Ovary (tissue), 3 donors: ENCODE measurements at regions not wholly inside any gene's neighbourhood (a gene's known extent, or its start where the extent isn't known, plus 50 kb on each side); places are given as distances from the start of the nearest gene placed in this dataset.

Experiments used
- POLR2A ChIP-seq: fragments of 450-650 bp; IDR thresholded peaks from one replicate; pipeline ENCODE4 v1.6.1; 2017; ENCODE audit warnings: antibody characterized with exemption, mild to moderate bottlenecking, moderate library complexity
- TF ChIP-seq, protein P1 (sequence below), 3 donors: fragments of 450-650 bp in 2 of 3; fragments of 200-600 bp in 1 of 3; IDR thresholded peaks; one replicate each; pipeline versions ENCODE4 v1.5.1 to v1.8.0; 2016 to 2022; ENCODE audit warnings: antibody characterized with exemption in 3 of 3, mild to moderate bottlenecking in 1 of 3
- donor health status: DM: no; HTN: no; CAD: no.

DNA sequence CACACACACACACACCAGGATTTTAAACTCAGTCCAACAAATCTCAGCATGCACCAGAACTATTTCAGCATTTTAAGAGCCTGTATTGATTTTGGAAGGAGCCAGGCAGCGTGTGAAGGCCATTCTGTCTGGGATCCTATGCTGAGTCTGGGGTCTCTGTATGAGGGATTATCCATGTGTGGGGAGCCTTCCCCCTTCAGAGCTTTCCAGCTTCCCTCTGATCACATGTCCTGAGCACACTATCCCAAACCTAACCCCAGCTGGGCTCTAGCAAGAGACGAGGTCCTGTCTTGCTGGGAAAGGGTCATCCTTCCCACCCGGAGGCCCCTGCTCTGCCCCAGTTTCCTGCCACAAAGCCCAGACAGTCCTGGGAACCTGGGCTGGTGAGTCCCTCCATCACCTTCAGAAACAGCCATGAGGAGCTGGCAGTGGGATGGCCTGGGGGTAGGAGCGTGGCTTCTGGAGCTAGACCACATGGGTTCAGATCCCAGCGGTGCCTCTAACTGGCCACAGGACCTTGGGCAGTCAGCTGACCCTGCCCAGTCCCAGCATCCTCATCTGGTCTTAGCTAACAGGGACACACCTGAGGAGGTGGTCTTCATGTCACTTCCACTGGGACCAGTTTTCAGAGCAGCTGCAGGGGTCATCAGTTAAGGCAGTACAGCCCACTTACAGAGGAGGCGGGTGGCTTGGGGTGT is 79.6 kb upstream of the RET start:
- TF ChIP-seq, protein P1, sequence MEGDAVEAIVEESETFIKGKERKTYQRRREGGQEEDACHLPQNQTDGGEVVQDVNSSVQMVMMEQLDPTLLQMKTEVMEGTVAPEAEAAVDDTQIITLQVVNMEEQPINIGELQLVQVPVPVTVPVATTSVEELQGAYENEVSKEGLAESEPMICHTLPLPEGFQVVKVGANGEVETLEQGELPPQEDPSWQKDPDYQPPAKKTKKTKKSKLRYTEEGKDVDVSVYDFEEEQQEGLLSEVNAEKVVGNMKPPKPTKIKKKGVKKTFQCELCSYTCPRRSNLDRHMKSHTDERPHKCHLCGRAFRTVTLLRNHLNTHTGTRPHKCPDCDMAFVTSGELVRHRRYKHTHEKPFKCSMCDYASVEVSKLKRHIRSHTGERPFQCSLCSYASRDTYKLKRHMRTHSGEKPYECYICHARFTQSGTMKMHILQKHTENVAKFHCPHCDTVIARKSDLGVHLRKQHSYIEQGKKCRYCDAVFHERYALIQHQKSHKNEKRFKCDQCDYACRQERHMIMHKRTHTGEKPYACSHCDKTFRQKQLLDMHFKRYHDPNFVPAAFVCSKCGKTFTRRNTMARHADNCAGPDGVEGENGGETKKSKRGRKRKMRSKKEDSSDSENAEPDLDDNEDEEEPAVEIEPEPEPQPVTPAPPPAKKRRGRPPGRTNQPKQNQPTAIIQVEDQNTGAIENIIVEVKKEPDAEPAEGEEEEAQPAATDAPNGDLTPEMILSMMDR (IDR thresholded peaks at IDR 0.05), result no peak
- TF ChIP-seq POLR2A, result no peak
